ENCODE measurements at regions not wholly inside any gene's neighbourhood (a gene's known extent, or its start where the extent isn't known, plus 50 kb on each side); places are given as distances from the start of the nearest gene placed in this dataset.

GRCh38 chr5:5800801-5801761 is 378.6 kb downstream of the ICE1 start:
- TF ChIP-seq, protein P1, sequence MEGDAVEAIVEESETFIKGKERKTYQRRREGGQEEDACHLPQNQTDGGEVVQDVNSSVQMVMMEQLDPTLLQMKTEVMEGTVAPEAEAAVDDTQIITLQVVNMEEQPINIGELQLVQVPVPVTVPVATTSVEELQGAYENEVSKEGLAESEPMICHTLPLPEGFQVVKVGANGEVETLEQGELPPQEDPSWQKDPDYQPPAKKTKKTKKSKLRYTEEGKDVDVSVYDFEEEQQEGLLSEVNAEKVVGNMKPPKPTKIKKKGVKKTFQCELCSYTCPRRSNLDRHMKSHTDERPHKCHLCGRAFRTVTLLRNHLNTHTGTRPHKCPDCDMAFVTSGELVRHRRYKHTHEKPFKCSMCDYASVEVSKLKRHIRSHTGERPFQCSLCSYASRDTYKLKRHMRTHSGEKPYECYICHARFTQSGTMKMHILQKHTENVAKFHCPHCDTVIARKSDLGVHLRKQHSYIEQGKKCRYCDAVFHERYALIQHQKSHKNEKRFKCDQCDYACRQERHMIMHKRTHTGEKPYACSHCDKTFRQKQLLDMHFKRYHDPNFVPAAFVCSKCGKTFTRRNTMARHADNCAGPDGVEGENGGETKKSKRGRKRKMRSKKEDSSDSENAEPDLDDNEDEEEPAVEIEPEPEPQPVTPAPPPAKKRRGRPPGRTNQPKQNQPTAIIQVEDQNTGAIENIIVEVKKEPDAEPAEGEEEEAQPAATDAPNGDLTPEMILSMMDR (IDR thresholded peaks at IDR 0.05; ENCODE audit: control insufficient read depth, insufficient read depth, low read depth, low read length, missing control alignments), result no peak
- no peak for DNase-seq (ENCODE audit: low read depth)
- no peak overlapping the region for H3K4me3 ChIP-seq (ENCODE audit: control insufficient read depth, low read depth, low read length)

GRCh38 chr5:5799826-5800225 is 377.3 kb downstream of the ICE1 start:
- TF ChIP-seq, protein P1 (IDR thresholded peaks at IDR 0.05; ENCODE audit: control insufficient read depth, insufficient read depth, low read depth, low read length, missing control alignments), result no peak
- DNase-seq (ENCODE audit: low read depth), result no peak
- no peak overlapping the region for H3K4me3 ChIP-seq (ENCODE audit: control insufficient read depth, low read depth, low read length)

GRCh38 chr5:5799229-5799628 is 376.8 kb downstream of the ICE1 start:
- no peak for DNase-seq (ENCODE audit: low read depth)
- TF ChIP-seq, protein P1 (IDR thresholded peaks at IDR 0.05; ENCODE audit: control insufficient read depth, insufficient read depth, low read depth, low read length, missing control alignments), result no peak
- H3K4me3 ChIP-seq (ENCODE audit: control insufficient read depth, low read depth, low read length), result no peak overlapping the region

GRCh38 chr5:5798462-5798861 is 376.0 kb downstream of the ICE1 start:
- TF ChIP-seq, protein P1 (IDR thresholded peaks at IDR 0.05; ENCODE audit: control insufficient read depth, insufficient read depth, low read depth, low read length, missing control alignments), result no peak
- no peak overlapping the region for H3K4me3 ChIP-seq (ENCODE audit: control insufficient read depth, low read depth, low read length)
- DNase-seq (ENCODE audit: low read depth), result no peak

DNA sequence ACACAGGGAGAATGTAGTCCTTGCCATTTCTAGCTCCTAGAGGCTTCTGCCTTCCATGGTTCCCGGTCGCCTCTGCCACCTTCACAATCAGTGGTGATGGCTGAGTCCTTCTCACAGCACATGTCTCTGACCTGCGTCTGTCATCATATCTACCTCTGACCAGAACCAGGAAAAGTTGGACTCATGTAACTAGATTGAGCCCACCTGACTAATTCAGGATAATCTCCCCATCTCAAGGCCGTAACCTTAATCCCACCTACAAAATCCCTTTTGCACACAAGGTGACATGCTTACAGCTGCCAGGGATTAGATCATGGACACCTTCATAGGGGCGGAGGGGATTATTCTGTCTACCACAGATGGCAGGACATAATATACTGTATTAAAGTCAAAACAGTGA is 375.6 kb downstream of the ICE1 start:
- H3K4me3 ChIP-seq (ENCODE audit: control insufficient read depth, low read depth, low read length), result no peak overlapping the region
- no peak for DNase-seq (ENCODE audit: low read depth)
- TF ChIP-seq, protein P1 (IDR thresholded peaks at IDR 0.05; ENCODE audit: control insufficient read depth, insufficient read depth, low read depth, low read length, missing control alignments), result no peak

GRCh38 chr5:5795074-5795771 is 372.7 kb downstream of the ICE1 start:
- TF ChIP-seq, protein P1 (IDR thresholded peaks at IDR 0.05; ENCODE audit: control insufficient read depth, insufficient read depth, low read depth, low read length, missing control alignments), result no peak
- no peak for DNase-seq (ENCODE audit: low read depth)
- no peak overlapping the region for H3K4me3 ChIP-seq (ENCODE audit: control insufficient read depth, low read depth, low read length)

All from AG09309 (cell line).